ENCODE measurements at regions not wholly inside any gene's neighbourhood (a gene's known extent, or its start where the extent isn't known, plus 50 kb on each side); places are given as distances from the start of the nearest gene placed in this dataset.

DNA sequence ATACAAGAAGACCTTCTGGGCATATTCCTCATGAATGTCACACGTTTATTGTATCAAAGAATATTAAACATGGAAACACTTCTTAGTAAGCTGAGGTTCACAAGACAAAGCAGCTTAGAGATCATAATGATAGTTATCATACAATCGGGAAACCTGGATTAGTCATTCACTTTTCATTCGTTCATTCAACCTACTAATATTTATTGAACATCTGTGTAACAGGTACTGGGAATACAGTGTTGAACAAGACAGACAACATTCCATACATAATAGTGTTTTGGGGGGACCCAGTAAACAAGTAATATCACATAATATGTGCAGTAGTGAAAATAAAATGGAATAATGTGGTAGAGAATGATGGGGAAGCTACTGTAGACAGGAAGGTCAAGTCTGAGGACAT, 100.6 kb upstream of the GRIP1 start:
- no peak for TF ChIP-seq CTCF (IDR thresholded peaks at IDR 0.05)
- TF ChIP-seq POLR2A (IDR thresholded peaks at IDR 0.05), result no peak
